HEK293T (cell line): ENCODE measurements at regions not wholly inside any gene's neighbourhood (a gene's known extent, or its start where the extent isn't known, plus 50 kb on each side); places are given as distances from the start of the nearest gene placed in this dataset.

ENCODE experiments used
- CTCF ChIA-PET: fragments of 350-600 bp; formaldehyde crosslinking; extraction: SDS; loops from one replicate; lab custom pipeline; 2021; ENCODE audit warnings: antibody characterized with exemption, inconsistent platforms; lab: Yijun Ruan, JAX
- POLR2A ChIA-PET: fragments of 350-600 bp; formaldehyde crosslinking; extraction: SDS; loops from one replicate; lab custom pipeline; 2020; ENCODE audit warnings: antibody characterized with exemption, inconsistent platforms; lab: Yijun Ruan, JAX
- DNase-seq: peaks from one replicate; pipeline ENCODE4 v3.0.0; 2012; ENCODE audit warnings: mixed read lengths; ENCODE audit errors: extremely low spot score
- ARNT ChIP-seq: fragments of 450-650 bp; IDR thresholded peaks from 2 replicates; pipeline ENCODE4 v1.6.1; 2017; ENCODE audit warnings: mild to moderate bottlenecking
- BHLHE40 ChIP-seq: fragments of 450-650 bp; IDR thresholded peaks from 2 replicates; pipeline ENCODE4 v1.6.1; 2016; ENCODE audit warnings: mild to moderate bottlenecking, moderate library complexity, borderline replicate concordance
- CTBP1 ChIP-seq: fragments of 450-650 bp; IDR thresholded peaks from 2 replicates; pipeline ENCODE4 v1.6.1; 2016; ENCODE audit warnings: borderline replicate concordance
- ELF4 ChIP-seq: fragments of 450-650 bp; IDR thresholded peaks from 2 replicates; pipeline ENCODE4 v1.6.1; 2017; ENCODE audit warnings: antibody characterized with exemption
- FOXA1 ChIP-seq: fragments of 450-650 bp; IDR thresholded peaks from 2 replicates; pipeline ENCODE4 v1.6.1; 2016; ENCODE audit warnings: mild to moderate bottlenecking
- FOXK2 ChIP-seq: fragments of 450-650 bp; IDR thresholded peaks from 2 replicates; pipeline ENCODE4 v1.6.1; 2016; ENCODE audit warnings: mild to moderate bottlenecking
- FOXM1 ChIP-seq: fragments of 450-650 bp; IDR thresholded peaks from 2 replicates; pipeline ENCODE4 v1.6.1; 2017; ENCODE audit warnings: mild to moderate bottlenecking, borderline replicate concordance
- HDGF ChIP-seq: fragments of 450-650 bp; IDR thresholded peaks from 2 replicates; pipeline ENCODE4 v1.6.1; 2017; ENCODE audit warnings: antibody characterized with exemption, borderline replicate concordance
- L3MBTL2 ChIP-seq: fragments of 450-650 bp; conservative IDR thresholded peaks from 2 replicates; pipeline ENCODE4 v1.6.1; 2016; ENCODE audit warnings: mild to moderate bottlenecking
- LEF1 ChIP-seq: fragments of 450-650 bp; IDR thresholded peaks from 2 replicates; pipeline ENCODE4 v1.6.1; 2017; ENCODE audit warnings: mild to moderate bottlenecking, borderline replicate concordance
- NFRKB ChIP-seq: fragments of 450-650 bp; IDR thresholded peaks from 2 replicates; pipeline ENCODE4 v1.6.1; 2016; ENCODE audit warnings: mild to moderate bottlenecking, moderate library complexity
- SP1 ChIP-seq: fragments of 450-650 bp; IDR thresholded peaks from 2 replicates; pipeline ENCODE4 v1.6.1; 2017
- SUZ12 ChIP-seq: fragments of 450-650 bp; IDR thresholded peaks from 2 replicates; pipeline ENCODE4 v1.6.1; 2016; ENCODE audit warnings: mild to moderate bottlenecking
- TARDBP ChIP-seq: fragments of 450-650 bp; IDR thresholded peaks from 2 replicates; pipeline ENCODE4 v1.6.1; 2016
- ZNF384 ChIP-seq: fragments of 450-650 bp; IDR thresholded peaks from 2 replicates; pipeline ENCODE4 v1.6.1; 2016
- TF ChIP-seq, protein P1 (sequence below): fragments of 450-650 bp; IDR thresholded peaks from 2 replicates; pipeline ENCODE4 v1.6.1; 2016

DNA sequence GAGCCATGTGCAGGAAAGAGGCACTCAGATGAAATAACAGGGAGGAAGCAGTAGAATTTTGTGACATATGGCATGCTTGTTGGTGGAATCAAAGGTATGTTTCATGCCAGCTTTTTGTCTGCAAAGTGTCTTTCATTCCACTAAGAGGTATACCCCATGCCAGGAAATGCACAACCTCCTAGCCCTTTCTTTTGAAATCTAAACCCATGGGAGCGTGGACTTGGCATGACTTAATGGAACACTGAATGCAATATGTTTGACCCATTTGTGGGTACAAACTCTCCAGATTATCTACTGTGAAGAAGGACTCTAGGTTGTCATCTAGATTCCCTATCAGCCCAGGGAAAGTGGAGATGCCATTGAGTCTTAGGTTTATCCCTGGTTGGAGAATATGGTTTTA is 338.3 kb upstream of the TEX13C start:
- ChIA-PET POLR2A (no interaction called here), CTCF (no interaction called here)
- DNase-seq: no peak

DNA sequence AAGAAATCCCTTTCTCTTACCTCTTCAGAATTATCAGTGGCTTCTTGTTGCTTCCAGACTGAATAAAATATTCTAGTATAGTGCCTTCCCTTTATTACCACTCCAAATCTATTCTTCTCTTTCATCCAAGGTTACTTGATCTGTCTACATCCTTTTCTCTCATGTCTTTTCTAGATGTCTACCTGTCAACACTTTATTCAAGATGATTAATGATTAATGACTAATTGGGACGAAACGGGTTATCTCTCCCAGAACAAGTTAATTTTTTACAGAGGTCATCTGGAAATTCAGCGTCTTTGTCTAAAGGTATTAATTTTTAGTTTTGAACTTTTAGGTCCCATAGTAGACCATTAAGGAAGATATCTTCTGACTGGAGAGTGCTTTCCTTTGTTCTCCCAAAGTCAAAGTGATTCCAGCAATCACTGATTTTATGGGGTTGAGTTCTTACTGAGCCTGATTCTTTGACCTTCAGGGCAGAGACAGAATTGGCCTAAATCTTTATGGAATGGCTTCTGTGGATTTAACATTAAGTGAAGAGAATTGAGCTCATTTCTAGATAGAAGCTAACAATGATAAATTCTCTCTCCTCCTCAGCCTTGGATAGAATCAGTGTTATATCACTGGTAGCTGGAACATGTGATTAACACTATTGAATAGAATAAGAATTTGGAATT is 335.4 kb upstream of the TEX13C start:
- DNase-seq: no peak
- ChIA-PET POLR2A (no interaction called here), CTCF (no interaction called here)

More for the DNA sequence above, 338.3 kb upstream of the TEX13C start:
- TF ChIP-seq, protein P1, sequence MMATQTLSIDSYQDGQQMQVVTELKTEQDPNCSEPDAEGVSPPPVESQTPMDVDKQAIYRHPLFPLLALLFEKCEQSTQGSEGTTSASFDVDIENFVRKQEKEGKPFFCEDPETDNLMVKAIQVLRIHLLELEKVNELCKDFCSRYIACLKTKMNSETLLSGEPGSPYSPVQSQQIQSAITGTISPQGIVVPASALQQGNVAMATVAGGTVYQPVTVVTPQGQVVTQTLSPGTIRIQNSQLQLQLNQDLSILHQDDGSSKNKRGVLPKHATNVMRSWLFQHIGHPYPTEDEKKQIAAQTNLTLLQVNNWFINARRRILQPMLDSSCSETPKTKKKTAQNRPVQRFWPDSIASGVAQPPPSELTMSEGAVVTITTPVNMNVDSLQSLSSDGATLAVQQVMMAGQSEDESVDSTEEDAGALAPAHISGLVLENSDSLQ: no peak
- no peak for TF ChIP-seq HDGF

DNA sequence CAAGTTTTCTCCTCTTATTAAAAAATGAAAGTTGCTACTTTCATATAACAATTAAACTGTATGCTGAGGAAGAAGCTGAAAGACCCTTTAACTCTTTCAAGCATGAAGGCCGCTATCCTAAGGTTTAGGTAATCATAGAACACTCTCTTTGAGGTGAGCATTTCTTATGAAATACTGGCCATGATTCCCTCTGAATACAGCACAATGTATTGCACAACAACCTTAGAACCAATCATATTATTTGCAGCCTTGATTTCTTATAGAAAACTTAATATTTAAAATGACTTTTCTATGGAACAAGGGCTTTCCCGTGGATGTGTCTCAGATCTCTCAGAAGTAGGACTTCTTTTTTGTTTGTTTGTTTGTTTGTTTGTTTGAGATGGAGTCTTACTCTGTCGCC is 333.4 kb upstream of the TEX13C start:
- no peak for DNase-seq
- TF ChIP-seq CTBP1: no peak
- no peak for TF ChIP-seq SP1
- TF ChIP-seq HDGF: no peak
- TF ChIP-seq ZNF384: no peak
- no peak for TF ChIP-seq ELF4
- TF ChIP-seq SUZ12: no peak
- no peak for TF ChIP-seq NFRKB
- no peak for TF ChIP-seq FOXK2
- TF ChIP-seq TARDBP: no peak
- TF ChIP-seq BHLHE40: no peak
- TF ChIP-seq FOXA1: no peak
- TF ChIP-seq FOXM1: no peak
- POLR2A ChIA-PET: no interaction called here
- CTCF ChIA-PET: no interaction called here

More for the DNA sequence above, 335.4 kb upstream of the TEX13C start:
- no peak for TF ChIP-seq ELF4
- TF ChIP-seq FOXA1: no peak
- no peak for TF ChIP-seq SUZ12
- no peak for TF ChIP-seq CTBP1
- TF ChIP-seq, protein P1: peak; percentile 50

DNA sequence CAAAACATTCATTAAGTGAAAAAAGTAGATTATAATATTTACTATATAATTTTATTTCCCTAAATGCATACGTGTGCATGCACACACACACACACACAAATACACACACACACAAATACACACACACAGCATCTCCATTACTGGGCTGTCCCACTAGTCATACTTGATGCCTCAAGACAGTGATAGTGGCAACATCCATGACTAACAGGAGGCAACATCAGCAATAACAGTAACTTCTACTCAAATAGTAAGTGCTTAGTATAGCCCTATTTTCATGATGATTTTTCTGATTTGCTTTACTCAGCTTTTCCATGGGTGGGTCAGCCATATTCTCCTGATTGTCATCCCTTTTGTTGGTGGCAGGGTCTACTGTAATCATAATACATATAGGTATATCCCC is 325.9 kb upstream of the TEX13C start:
- TF ChIP-seq ELF4: no peak
- no peak for TF ChIP-seq NFRKB
- TF ChIP-seq FOXK2: no peak
- no peak for TF ChIP-seq SP1
- TF ChIP-seq FOXA1: no peak
- no peak for TF ChIP-seq BHLHE40
- TF ChIP-seq SUZ12: no peak
- TF ChIP-seq ZNF384: no peak
- TF ChIP-seq HDGF: no peak
- TF ChIP-seq TARDBP: no peak
- no peak for TF ChIP-seq LEF1
- TF ChIP-seq L3MBTL2: no peak
- DNase-seq: no peak
- POLR2A ChIA-PET: no interaction called here
- CTCF ChIA-PET: no interaction called here

DNA sequence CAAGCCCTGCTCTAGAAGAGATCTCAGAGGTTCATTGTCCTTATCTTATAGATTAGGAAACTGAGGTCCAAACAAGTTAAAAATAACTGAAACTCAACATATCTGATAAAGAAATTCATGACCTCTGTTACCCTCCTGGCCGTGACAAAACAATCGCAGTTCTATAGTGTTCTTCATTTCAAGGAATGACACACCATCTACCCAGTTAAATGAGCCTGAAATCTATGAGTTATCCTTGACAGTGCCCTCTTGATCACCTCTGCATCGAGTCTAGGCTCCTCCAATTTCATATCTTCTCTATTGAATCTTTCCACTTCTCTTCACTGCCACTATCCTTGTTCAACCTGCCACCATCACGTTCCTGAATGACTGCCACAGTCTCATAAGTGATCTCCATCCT is 325.3 kb upstream of the TEX13C start:
- TF ChIP-seq FOXA1 (no peak), FOXK2 (no peak), ZNF384 (no peak), ARNT (no peak), CTBP1 (no peak), L3MBTL2 (no peak), SP1 (no peak)
- TF ChIP-seq, protein P1: no peak
- POLR2A ChIA-PET: no interaction called here
- no peak for DNase-seq
- CTCF ChIA-PET: no interaction called here

DNA sequence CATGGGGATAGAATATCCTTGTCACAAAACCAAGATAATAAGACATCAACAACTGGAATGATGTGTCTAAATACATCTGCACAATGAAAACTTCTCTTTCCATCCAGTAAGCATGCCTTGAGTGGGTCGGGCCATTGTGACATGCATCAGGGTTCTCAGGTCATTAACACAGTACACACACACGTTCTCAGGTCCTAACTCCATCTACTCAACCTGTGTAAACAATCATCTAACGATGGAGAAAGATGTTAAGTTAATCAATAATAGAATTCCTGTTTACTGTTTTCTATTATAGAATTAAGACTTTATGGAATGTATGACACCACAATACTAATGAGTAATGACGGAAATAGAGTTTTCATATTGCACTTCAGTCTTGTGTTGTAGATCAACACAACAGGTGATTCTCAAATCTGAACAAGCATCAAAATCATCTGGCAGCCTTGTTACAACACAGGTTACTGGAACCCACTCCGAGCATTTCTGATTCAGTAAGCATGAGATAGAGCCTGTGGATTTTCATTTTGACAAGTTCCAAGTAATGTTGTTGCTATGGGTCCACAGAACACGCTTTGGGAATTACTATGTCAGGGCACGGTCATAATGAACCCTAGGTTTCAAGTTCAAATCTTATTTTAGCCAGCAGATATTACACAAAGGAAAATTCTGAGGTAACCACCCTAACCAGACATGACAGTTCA is 315.8 kb upstream of the TEX13C start:
- ChIA-PET CTCF (no interaction called here), POLR2A (no interaction called here)
- TF ChIP-seq TARDBP: no peak
- TF ChIP-seq FOXK2: no peak
- TF ChIP-seq ELF4: no peak
- no peak for TF ChIP-seq SUZ12
- TF ChIP-seq FOXM1: no peak
- TF ChIP-seq ARNT: no peak
- no peak for TF ChIP-seq NFRKB
- no peak for TF ChIP-seq LEF1
- no peak for TF ChIP-seq ZNF384
- TF ChIP-seq, protein P1: no peak
- no peak for TF ChIP-seq HDGF
- DNase-seq: no peak
